Large intestine (tissue), 3 donors: ENCODE measurements at regions not wholly inside any gene's neighbourhood (a gene's known extent, or its start where the extent isn't known, plus 50 kb on each side); places are given as distances from the start of the nearest gene placed in this dataset.
"Not testable (repeated sequence)": the region's sequence is repeated elsewhere in the genome, so short reads cannot be mapped to it uniquely, and the experiment has no call there.

Source experiments
- DNase-seq, 2 donors: peaks; one replicate each; pipeline versions ENCODE4 v3.0.0 to v3.0.0-alpha.2; 2013
- H3K27ac ChIP-seq: one replicate; pipeline ENCODE4 v1.5.1; 2013; ENCODE audit warnings: low read length
- H3K27me3 ChIP-seq: 2 replicates; pipeline ENCODE4 v1.6.1; 2013; ENCODE audit warnings: low read length; ENCODE audit not compliant: control insufficient read depth, insufficient read depth
- H3K36me3 ChIP-seq: 2 replicates; pipeline ENCODE4 v1.6.1; 2013; ENCODE audit warnings: low read length; ENCODE audit not compliant: control insufficient read depth, insufficient read depth
- H3K4me1 ChIP-seq: one replicate; pipeline ENCODE4 v1.6.1; 2013; ENCODE audit warnings: low read length; ENCODE audit not compliant: control insufficient read depth, insufficient read depth
- H3K4me3 ChIP-seq: one replicate; pipeline ENCODE4 v1.5.1; 2013; ENCODE audit warnings: low read length
- H3K9me3 ChIP-seq: one replicate; pipeline ENCODE4 v1.6.1; 2013; ENCODE audit warnings: mild to moderate bottlenecking, low read depth, low read length, moderate library complexity; ENCODE audit not compliant: control insufficient read depth
- WGBS: methylation state at CpG from one replicate; pipeline ENCODE4 v1.1.5; 2013; ENCODE audit warnings: low lambda C conversion rate; ENCODE audit not compliant: insufficient coverage; 5-methylcytosine and 5-hydroxymethylcytosine counted together

GRCh38 chr16:51851111-51851510 is 695.8 kb downstream of the TOX3 start:
- Histone ChIP-seq H3K36me3 (no peaks in the 10 kb centered on the region), H3K4me1 (no peaks in the 10 kb centered on the region), H3K9me3 (no peaks in the 10 kb centered on the region), H3K27me3 (no peaks in the 10 kb centered on the region), H3K27ac (no peak overlapping the region), H3K4me3 (no peak overlapping the region)
- no peak for DNase-seq
- WGBS = 83% methylated on average over 1 of the region's 3 CpGs

- no CpG with 5 or more reads among the region's 1 CpG for WGBS
- Histone ChIP-seq H3K27me3 (no peaks in the 10 kb centered on the region), H3K4me3 (no peak overlapping the region), H3K27ac (no peak overlapping the region), H3K9me3 (no peaks in the 10 kb centered on the region), H3K36me3 (no peaks in the 10 kb centered on the region), H3K4me1 (no peaks in the 10 kb centered on the region)
- DNase-seq = no peak
Observed at GRCh38 chr16:51849715-51850114, 697.2 kb downstream of the TOX3 start.

- Histone ChIP-seq H3K4me1 (no peaks in the 10 kb centered on the region), H3K4me3 (no peak overlapping the region), H3K36me3 (no peaks in the 10 kb centered on the region), H3K27me3 (no peaks in the 10 kb centered on the region), H3K9me3 (no peaks in the 10 kb centered on the region), H3K27ac (no peak overlapping the region)
- WGBS = 92% methylated on average over 5 of the region's 19 CpGs
- DNase-seq = no peak
Observed at GRCh38 chr16:51845586-51846305, 694.7 kb upstream of the SALL1 start.

GRCh38 chr16:51839727-51840462 is 688.8 kb upstream of the SALL1 start:
- H3K27me3 ChIP-seq = no peaks in the 10 kb centered on the region
- H3K9me3 ChIP-seq = no peaks in the 10 kb centered on the region
- DNase-seq = no peak
- H3K36me3 ChIP-seq = no peaks in the 10 kb centered on the region
- H3K4me3 ChIP-seq = no peak overlapping the region
- WGBS = no CpG with 5 or more reads among the region's 1 CpG
- H3K4me1 ChIP-seq = no peaks in the 10 kb centered on the region
- no peak overlapping the region for H3K27ac ChIP-seq

- Histone ChIP-seq H3K27me3 (no peaks in the 10 kb centered on the region), H3K36me3 (no peaks in the 10 kb centered on the region), H3K27ac (peak overlapping the region; percentile 62), H3K9me3 (no peaks in the 10 kb centered on the region), H3K4me1 (no peaks in the 10 kb centered on the region), H3K4me3 (no peak overlapping the region)
- WGBS = no CpG with 5 or more reads among the region's 3 CpGs
- DNase-seq = no peak
Observed at GRCh38 chr16:51834794-51835193, 683.7 kb upstream of the SALL1 start.

- Histone ChIP-seq H3K27ac (peak overlapping the region; percentile 62), H3K4me1 (no peaks in the 10 kb centered on the region), H3K36me3 (no peaks in the 10 kb centered on the region), H3K4me3 (no peak overlapping the region), H3K27me3 (no peaks in the 10 kb centered on the region), H3K9me3 (no peaks in the 10 kb centered on the region)
- WGBS = 53% methylated on average over 3 of the region's 10 CpGs
- peak; percentile 12 to 42 for DNase-seq
Observed at GRCh38 chr16:51834133-51834532, 683.1 kb upstream of the SALL1 start.

GRCh38 chr16:51831595-51832367 is 680.7 kb upstream of the SALL1 start:
- WGBS = 33% methylated on average over 1 of the region's 6 CpGs
- Histone ChIP-seq H3K4me1 (no peaks in the 10 kb centered on the region), H3K9me3 (no peaks in the 10 kb centered on the region), H3K27ac (no peak overlapping the region), H3K4me3 (no peak overlapping the region), H3K27me3 (no peaks in the 10 kb centered on the region), H3K36me3 (no peaks in the 10 kb centered on the region)
- no peak for DNase-seq

- H3K27me3 ChIP-seq, DNase-seq, H3K36me3 ChIP-seq, H3K4me3 ChIP-seq, H3K4me1 ChIP-seq, H3K27ac ChIP-seq, H3K9me3 ChIP-seq: not testable (repeated sequence)
- WGBS = 95% methylated on average over 3 of the region's 6 CpGs
Observed at GRCh38 chr16:51831034-51831433, 680.0 kb upstream of the SALL1 start.

- Histone ChIP-seq H3K4me3 (no peak overlapping the region), H3K4me1 (no peaks in the 10 kb centered on the region), H3K9me3 (no peaks in the 10 kb centered on the region), H3K27ac (no peak overlapping the region), H3K36me3 (no peaks in the 10 kb centered on the region), H3K27me3 (no peaks in the 10 kb centered on the region)
- WGBS = no CpG with 5 or more reads among the region's 2 CpGs
- no peak for DNase-seq
Observed at GRCh38 chr16:51825779-51826178, 674.7 kb upstream of the SALL1 start.

- DNase-seq = no peak
- no peaks in the 10 kb centered on the region for H3K4me1 ChIP-seq
- H3K9me3 ChIP-seq = no peaks in the 10 kb centered on the region
- no peaks in the 10 kb centered on the region for H3K36me3 ChIP-seq
- 100% methylated on average over 1 of the region's 2 CpGs for WGBS
- H3K27ac ChIP-seq = no peak overlapping the region
- no peak overlapping the region for H3K4me3 ChIP-seq
- no peaks in the 10 kb centered on the region for H3K27me3 ChIP-seq
Observed at GRCh38 chr16:51822471-51822870, 671.4 kb upstream of the SALL1 start.
